Astrocyte of the cerebellum (primary cell): ENCODE measurements at regions not wholly inside any gene's neighbourhood (a gene's known extent, or its start where the extent isn't known, plus 50 kb on each side); places are given as distances from the start of the nearest gene placed in this dataset.
A peak's percentile ranks its signal among the peaks of the same experiment; 100 is the strongest.

Experiments
- DNase-seq: peaks from one replicate; pipeline ENCODE4 v3.0.0-alpha.2; 2011; ENCODE audit warnings: low read depth
- H3K4me3 ChIP-seq: 2 replicates; pipeline ENCODE4 v1.5.1; 2011; ENCODE audit warnings: mild to moderate bottlenecking, low read depth, low read length, moderate library complexity
- in situ Hi-C: cut with HindIII; loops from 2 replicates; pipeline ENCODE4 v1.10.0; 2017; ENCODE audit warnings: low sequenced_read_pairs
- TF ChIP-seq, protein P1 (sequence below): IDR thresholded peaks from 2 replicates; pipeline ENCODE4 v1.5.1; 2012; ENCODE audit warnings: low read length, low read depth, moderate library complexity, mild to moderate bottlenecking; ENCODE audit errors: missing control alignments

DNA sequence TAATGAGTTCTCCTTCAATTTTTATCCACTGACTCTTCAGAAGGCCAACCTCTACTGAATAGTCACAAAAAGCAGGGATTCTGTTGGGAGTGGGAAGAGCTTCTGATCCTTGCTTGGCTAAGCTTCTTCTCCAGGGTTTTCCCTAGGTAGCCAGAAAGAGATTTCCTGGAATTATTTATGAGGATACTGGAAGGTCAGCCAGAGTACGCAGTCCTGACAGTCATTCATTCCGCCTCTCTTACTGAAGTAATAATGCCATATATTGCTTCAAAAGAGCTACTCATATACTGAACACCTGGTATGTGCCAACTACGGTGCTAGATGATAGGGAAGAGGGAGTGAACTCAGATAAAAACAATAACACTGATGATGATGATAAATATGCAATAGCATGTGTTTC, 116.1 kb downstream of the CCDC34 start:
- DNase-seq: no peak
- no peak overlapping the region for H3K4me3 ChIP-seq
- TF ChIP-seq, protein P1, sequence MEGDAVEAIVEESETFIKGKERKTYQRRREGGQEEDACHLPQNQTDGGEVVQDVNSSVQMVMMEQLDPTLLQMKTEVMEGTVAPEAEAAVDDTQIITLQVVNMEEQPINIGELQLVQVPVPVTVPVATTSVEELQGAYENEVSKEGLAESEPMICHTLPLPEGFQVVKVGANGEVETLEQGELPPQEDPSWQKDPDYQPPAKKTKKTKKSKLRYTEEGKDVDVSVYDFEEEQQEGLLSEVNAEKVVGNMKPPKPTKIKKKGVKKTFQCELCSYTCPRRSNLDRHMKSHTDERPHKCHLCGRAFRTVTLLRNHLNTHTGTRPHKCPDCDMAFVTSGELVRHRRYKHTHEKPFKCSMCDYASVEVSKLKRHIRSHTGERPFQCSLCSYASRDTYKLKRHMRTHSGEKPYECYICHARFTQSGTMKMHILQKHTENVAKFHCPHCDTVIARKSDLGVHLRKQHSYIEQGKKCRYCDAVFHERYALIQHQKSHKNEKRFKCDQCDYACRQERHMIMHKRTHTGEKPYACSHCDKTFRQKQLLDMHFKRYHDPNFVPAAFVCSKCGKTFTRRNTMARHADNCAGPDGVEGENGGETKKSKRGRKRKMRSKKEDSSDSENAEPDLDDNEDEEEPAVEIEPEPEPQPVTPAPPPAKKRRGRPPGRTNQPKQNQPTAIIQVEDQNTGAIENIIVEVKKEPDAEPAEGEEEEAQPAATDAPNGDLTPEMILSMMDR: no peak
- in situ Hi-C loops: loop anchor here (5.0 kb wide), 1 partner anchor 50 kb away; no protein-coding TSS in a partner anchor

- TF ChIP-seq, protein P1: no peak
- no peak overlapping the region for H3K4me3 ChIP-seq
- in situ Hi-C loops: loop anchor here (5.0 kb wide), 1 partner anchor 48 kb away; no protein-coding TSS in a partner anchor
- no peak for DNase-seq
Measured at GRCh38 chr11:27244900-27245299, 118.1 kb downstream of the CCDC34 start.

DNA sequence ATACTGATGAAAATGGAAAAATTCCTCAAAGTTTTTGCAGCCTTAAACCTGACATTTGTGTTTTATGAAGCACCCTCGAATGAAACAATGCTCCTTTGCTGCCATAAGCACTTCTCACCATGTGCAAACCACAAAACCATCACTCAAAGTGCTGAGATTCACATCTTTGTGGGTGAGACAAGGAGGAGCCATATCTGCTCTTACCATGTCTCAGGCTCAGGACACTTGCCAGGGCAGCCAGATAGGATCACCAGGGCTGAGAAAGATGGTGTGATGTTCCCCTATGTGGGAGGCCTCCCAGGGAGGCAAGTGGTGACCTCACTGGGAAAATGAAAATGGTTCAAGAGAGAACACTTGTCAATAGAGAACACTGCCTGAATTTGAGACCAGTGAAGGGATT, 120.4 kb downstream of the CCDC34 start:
- in situ Hi-C loops: no loop called here
- peak; percentile 94 for DNase-seq
- TF ChIP-seq, protein P1: no peak
- H3K4me3 ChIP-seq: no peak overlapping the region

DNA sequence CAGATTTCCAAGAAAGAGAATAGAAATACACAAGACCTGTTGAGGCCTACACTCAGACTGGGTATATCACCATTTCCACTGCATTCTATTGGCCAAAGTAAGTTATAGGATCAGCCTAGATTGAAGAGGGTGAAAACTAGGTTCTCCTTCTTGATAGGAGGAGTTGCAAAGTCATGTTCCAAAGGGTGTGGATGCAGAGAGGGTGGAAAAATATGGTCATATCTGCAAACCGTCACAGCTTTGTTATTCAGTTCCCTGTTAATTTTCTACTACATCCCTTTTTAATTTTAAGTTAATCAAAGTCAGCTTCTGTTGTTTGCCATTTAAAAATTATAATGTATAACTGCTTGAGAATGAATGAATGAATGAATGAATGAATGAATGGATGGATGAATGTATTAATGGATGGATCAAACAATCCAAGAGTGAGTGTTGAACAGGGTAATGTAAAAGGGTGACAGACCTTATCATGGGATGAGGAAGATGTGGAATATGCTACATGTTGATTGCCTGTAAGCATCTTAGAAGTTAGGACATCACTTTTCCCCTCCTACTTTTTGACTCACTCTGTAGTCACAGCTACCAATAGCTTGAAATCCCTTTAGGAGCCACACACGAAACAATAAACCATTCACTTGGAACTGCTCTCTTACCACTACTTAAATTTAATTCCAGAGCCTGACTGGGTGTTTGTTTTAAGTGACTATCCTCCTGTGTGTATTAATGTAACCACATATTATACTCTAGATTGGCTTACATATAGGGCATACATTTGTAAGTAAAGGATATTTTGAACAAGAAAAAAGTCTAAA, 121.5 kb downstream of the CCDC34 start:
- TF ChIP-seq, protein P1: no peak
- peak; percentile 53 for DNase-seq
- no peak overlapping the region for H3K4me3 ChIP-seq
- in situ Hi-C loops: no loop called here

GRCh38 chr11:27239305-27239942, 123.6 kb downstream of the CCDC34 start:
- in situ Hi-C loops: no loop called here
- TF ChIP-seq, protein P1: no peak
- H3K4me3 ChIP-seq: no peak overlapping the region
- DNase-seq: peak; percentile 81

- DNase-seq: no peak
- in situ Hi-C loops: no loop called here
Measured at GRCh38 chr11:27238811-27239210, 124.2 kb downstream of the CCDC34 start.

More at GRCh38 chr11:27238811-27239210, 124.2 kb downstream of the CCDC34 start:
- TF ChIP-seq, protein P1: no peak
- no peak overlapping the region for H3K4me3 ChIP-seq
